ENCODE measurements at regions not wholly inside any gene's neighbourhood (a gene's known extent, or its start where the extent isn't known, plus 50 kb on each side); places are given as distances from the start of the nearest gene placed in this dataset.

DNA sequence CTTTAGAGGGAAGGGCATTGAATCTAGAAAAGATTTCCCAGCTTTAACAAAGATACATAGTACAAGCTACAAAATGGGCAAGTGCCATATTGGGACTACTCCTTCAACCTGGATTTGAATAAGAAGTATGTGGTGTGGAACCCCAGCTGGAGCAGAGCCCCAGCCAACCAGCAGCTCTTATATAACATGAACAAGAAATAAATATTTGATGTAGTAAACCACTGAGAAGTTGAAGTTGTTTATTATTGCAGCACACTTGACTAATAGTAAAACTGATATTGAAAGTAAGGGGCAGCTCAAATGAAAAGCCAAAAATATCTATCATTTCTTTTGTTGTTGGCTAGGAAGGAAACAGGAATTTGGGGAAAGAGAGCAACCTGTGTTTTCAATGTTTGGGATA, 701.8 kb downstream of the TMTC2 start:
- H3K4me3 ChIP-seq = no peak overlapping the region

DNA sequence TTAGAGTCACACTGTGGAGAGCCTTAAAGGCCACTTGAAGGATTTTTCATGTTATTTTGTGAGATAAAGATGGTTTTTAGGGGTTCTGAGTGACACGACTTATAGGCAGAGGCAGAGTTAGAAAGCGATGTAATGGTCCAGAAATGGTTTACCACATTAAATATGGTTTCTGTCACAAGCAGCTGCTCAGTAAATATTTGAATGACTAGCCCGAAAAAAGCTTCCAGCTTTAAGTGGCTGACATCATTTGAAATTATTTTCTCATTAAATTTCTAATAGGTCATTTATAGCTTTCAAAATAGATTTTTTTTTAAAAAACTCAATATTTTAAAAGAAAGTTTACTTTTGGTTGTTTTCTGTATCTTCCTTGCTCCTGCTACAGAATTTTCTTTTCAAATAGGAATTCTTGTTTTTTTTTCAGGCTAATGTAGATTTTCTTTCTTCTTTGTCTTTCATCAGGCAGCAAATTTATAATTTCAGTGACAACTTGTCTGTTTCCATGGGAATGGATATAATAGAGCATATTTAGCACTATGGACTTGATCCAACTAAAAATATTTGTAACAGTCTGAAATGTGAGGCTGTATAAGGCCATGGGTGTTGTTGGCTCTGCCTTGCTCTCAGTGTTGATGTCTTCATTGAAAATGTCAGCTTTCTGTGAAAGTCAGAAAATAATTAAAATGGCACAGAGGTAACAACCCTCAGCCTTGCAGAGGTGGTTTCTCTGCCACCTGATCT, 700.0 kb downstream of the TMTC2 start:
- Histone ChIP-seq H3K9me3 (no peaks in the 10 kb centered on the region), H3K27me3 (no peaks in the 10 kb centered on the region), H3K36me3 (ENCODE audit: low read depth, missing control alignments) (no peaks in the 10 kb centered on the region), H3K4me1 (no peaks in the 10 kb centered on the region), H3K27ac (no peak overlapping the region), H3K4me3 (no peak overlapping the region)
- TF ChIP-seq, protein P1, sequence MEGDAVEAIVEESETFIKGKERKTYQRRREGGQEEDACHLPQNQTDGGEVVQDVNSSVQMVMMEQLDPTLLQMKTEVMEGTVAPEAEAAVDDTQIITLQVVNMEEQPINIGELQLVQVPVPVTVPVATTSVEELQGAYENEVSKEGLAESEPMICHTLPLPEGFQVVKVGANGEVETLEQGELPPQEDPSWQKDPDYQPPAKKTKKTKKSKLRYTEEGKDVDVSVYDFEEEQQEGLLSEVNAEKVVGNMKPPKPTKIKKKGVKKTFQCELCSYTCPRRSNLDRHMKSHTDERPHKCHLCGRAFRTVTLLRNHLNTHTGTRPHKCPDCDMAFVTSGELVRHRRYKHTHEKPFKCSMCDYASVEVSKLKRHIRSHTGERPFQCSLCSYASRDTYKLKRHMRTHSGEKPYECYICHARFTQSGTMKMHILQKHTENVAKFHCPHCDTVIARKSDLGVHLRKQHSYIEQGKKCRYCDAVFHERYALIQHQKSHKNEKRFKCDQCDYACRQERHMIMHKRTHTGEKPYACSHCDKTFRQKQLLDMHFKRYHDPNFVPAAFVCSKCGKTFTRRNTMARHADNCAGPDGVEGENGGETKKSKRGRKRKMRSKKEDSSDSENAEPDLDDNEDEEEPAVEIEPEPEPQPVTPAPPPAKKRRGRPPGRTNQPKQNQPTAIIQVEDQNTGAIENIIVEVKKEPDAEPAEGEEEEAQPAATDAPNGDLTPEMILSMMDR (IDR thresholded peaks at IDR 0.05) = no peak
- no peak for TF ChIP-seq POLR2A (IDR thresholded peaks at IDR 0.05)
- DNase-seq = no peak
- WGBS, 2 donors = 87 to 90% methylated on average over 3 of the region's 3 CpGs
- intact Hi-C loops (cut with DNase I; ENCODE audit: low total_unique reads) = no loop called here

More for the DNA sequence above, 701.8 kb downstream of the TMTC2 start:
- Histone ChIP-seq H3K27me3 (no peaks in the 10 kb centered on the region), H3K9me3 (no peaks in the 10 kb centered on the region), H3K36me3 (ENCODE audit: low read depth, missing control alignments) (no peaks in the 10 kb centered on the region), H3K4me1 (no peaks in the 10 kb centered on the region), H3K27ac (no peak overlapping the region)
- no peak for DNase-seq
- no peak for TF ChIP-seq POLR2A (IDR thresholded peaks at IDR 0.05)
- intact Hi-C loops (cut with DNase I; ENCODE audit: low total_unique reads) = no loop called here

DNA sequence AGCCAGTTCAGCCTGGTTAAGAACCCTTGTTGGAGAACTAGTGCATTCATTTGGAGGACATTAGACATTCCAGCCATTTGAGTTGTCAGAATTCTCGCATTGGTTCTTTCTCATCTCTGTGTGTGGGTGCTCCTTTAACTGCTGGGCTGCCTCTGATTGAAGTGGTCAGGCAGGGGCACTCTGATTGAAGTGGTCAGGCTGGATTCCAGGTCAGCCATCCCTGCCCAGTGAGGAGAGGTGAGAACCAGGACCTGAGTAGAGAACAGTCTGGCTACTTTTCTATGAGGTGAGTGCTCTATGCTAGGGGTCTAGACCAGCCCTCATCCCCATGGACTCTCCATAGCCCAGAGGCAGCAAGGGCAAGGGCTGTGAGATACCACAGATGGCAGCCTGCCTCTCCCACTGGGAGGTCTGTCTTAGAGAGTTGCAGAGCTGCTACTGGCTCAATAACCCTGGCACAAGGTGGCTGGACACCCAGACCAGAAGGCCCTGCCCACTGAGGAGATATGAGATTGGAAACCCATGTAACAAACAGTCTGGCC, 691.6 kb downstream of the TMTC2 start:
- Histone ChIP-seq H3K27me3 (no peaks in the 10 kb centered on the region), H3K9me3 (no peaks in the 10 kb centered on the region), H3K27ac (no peak overlapping the region), H3K4me1 (no peaks in the 10 kb centered on the region), H3K36me3 (ENCODE audit: low read depth, missing control alignments) (no peaks in the 10 kb centered on the region), H3K4me3 (no peak overlapping the region)
- whole genome bisulfite sequencing, 2 donors = 93 to 100% methylated on average over 1 of the region's 1 CpG
- TF ChIP-seq, protein P1 (IDR thresholded peaks at IDR 0.05) = no peak
- no peak for TF ChIP-seq POLR2A (IDR thresholded peaks at IDR 0.05)
- no peak for DNase-seq
- intact Hi-C loops (cut with DNase I; ENCODE audit: low total_unique reads) = no loop called here

DNA sequence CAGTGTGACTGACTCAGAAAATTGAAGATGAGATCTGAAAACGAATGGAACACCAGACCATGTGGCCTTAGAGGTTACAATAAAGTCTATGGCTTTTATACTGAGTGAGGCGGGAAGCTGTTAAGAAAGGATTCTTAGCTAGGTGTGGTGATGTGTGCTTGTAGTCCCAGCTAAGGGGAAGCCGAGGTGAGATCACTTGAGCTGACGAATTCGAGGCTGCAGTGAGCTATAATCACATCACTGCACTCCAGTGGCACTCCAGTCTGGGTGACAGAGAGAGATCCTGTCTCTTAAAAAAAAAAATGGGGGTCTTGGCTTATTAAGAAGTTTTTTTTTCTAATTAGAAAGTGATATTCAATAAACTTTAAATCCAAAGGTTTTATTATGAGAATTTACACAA, 678.6 kb downstream of the TMTC2 start:
- Histone ChIP-seq H3K4me1 (no peaks in the 10 kb centered on the region), H3K27me3 (no peaks in the 10 kb centered on the region), H3K27ac (no peak overlapping the region), H3K4me3 (no peak overlapping the region), H3K9me3 (no peaks in the 10 kb centered on the region), H3K36me3 (ENCODE audit: low read depth, missing control alignments) (no peaks in the 10 kb centered on the region)
- intact Hi-C loops (cut with DNase I; ENCODE audit: low total_unique reads) = no loop called here
- 84 to 88% methylated on average over 5 of the region's 5 CpGs for whole genome bisulfite sequencing, 2 donors
- no peak for TF ChIP-seq POLR2A (IDR thresholded peaks at IDR 0.05)
- TF ChIP-seq, protein P1 (IDR thresholded peaks at IDR 0.05) = no peak
- no peak for DNase-seq

DNA sequence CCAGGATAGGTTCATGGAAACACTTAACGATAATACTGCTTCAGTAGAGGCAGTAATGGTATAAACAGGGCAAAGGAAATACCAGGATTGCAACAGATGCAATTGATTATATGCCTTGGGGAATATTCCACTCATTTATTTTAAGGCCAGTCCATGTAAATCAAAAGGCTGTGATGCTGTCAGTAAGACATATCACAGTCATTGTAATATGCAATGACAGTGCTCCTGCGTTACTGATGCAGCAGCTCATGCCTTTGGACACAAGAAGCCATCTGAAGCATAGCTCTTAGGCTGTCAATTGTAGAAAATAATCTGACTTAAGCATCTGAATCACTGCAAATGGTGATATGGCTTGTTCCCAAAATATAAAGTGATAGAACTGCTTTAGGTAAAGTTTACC, 674.8 kb downstream of the TMTC2 start:
- 87 to 95% methylated on average over 2 of the region's 2 CpGs for WGBS, 2 donors
- DNase-seq = no peak
- H3K27ac ChIP-seq = no peak overlapping the region

More for the DNA sequence above, 674.8 kb downstream of the TMTC2 start:
- Histone ChIP-seq H3K4me3 (no peak overlapping the region), H3K27me3 (no peaks in the 10 kb centered on the region), H3K9me3 (no peaks in the 10 kb centered on the region), H3K4me1 (no peaks in the 10 kb centered on the region), H3K36me3 (ENCODE audit: low read depth, missing control alignments) (no peaks in the 10 kb centered on the region)
- intact Hi-C loops (cut with DNase I; ENCODE audit: low total_unique reads) = no loop called here
- TF ChIP-seq POLR2A (IDR thresholded peaks at IDR 0.05) = no peak
- TF ChIP-seq, protein P1 (IDR thresholded peaks at IDR 0.05) = no peak
